ENCODE measurements at regions not wholly inside any gene's neighbourhood (a gene's known extent, or its start where the extent isn't known, plus 50 kb on each side); places are given as distances from the start of the nearest gene placed in this dataset.
"Not testable (repeated sequence)": the region's sequence is repeated elsewhere in the genome, so short reads cannot be mapped to it uniquely, and the experiment has no call there.

GRCh38 chr4:170804930-170805329 lies 715.2 kb upstream of the AADAT start:
- no peak overlapping the region for H3K27ac ChIP-seq (ENCODE audit: low read depth, low read length)
- TF ChIP-seq CTCF (IDR thresholded peaks at IDR 0.05; ENCODE audit: low read depth, low read length) = no peak
- peaks cover 8% of the 10 kb centered on the region for H3K9me3 ChIP-seq (ENCODE audit: control insufficient read depth, insufficient read depth, low read length)
- no peak overlapping the region for H3K4me3 ChIP-seq (ENCODE audit: low read depth, low read length)
- ChIA-PET CTCF (no interaction called here), POLR2A (no interaction called here)
- H3K27me3 ChIP-seq (ENCODE audit: control insufficient read depth, insufficient read depth, low read length) = no peaks in the 10 kb centered on the region
- no peak for DNase-seq (ENCODE audit: low read depth, low spot score)

- H3K9me3 ChIP-seq (ENCODE audit: control insufficient read depth, insufficient read depth, low read length) = peaks cover 8% of the 10 kb centered on the region
- DNase-seq (ENCODE audit: low read depth, low spot score) = no peak
- H3K27me3 ChIP-seq (ENCODE audit: control insufficient read depth, insufficient read depth, low read length) = no peaks in the 10 kb centered on the region
- ChIA-PET POLR2A (no interaction called here), CTCF (no interaction called here)
- no peak for TF ChIP-seq CTCF (IDR thresholded peaks at IDR 0.05; ENCODE audit: low read depth, low read length)
- no peak overlapping the region for H3K27ac ChIP-seq (ENCODE audit: low read depth, low read length)
- H3K4me3 ChIP-seq (ENCODE audit: low read depth, low read length) = no peak overlapping the region
Measured at GRCh38 chr4:170803492-170803891, 713.7 kb upstream of the AADAT start.

- Histone ChIP-seq H3K4me3 (ENCODE audit: low read depth, low read length) (no peak overlapping the region), H3K27ac (ENCODE audit: low read depth, low read length) (no peak overlapping the region), H3K9me3 (ENCODE audit: control insufficient read depth, insufficient read depth, low read length) (peaks cover 11% of the 10 kb centered on the region), H3K27me3 (ENCODE audit: control insufficient read depth, insufficient read depth, low read length) (no peaks in the 10 kb centered on the region)
- TF ChIP-seq CTCF (IDR thresholded peaks at IDR 0.05; ENCODE audit: low read depth, low read length) = no peak
- DNase-seq (ENCODE audit: low read depth, low spot score) = no peak
- ChIA-PET CTCF (no interaction called here), POLR2A (no interaction called here)
Measured at GRCh38 chr4:170801771-170802170, 712.0 kb upstream of the AADAT start.

- H3K9me3 ChIP-seq (ENCODE audit: control insufficient read depth, insufficient read depth, low read length) = peaks cover 7% of the 10 kb centered on the region; the same call in 1 of the 2 replicates
- DNase-seq (ENCODE audit: low read depth, low spot score) = no peak
- no peaks in the 10 kb centered on the region for H3K27me3 ChIP-seq (ENCODE audit: control insufficient read depth, insufficient read depth, low read length)
- H3K4me3 ChIP-seq (ENCODE audit: low read depth, low read length) = no peak overlapping the region
- H3K27ac ChIP-seq (ENCODE audit: low read depth, low read length) = no peak overlapping the region
- CTCF ChIA-PET = no interaction called here
- no peak for TF ChIP-seq CTCF (IDR thresholded peaks at IDR 0.05; ENCODE audit: low read depth, low read length)
- POLR2A ChIA-PET = no interaction called here
Measured at GRCh38 chr4:170794525-170794924, 704.8 kb upstream of the AADAT start.

- DNase-seq (ENCODE audit: low read depth, low spot score); H3K27ac ChIP-seq (ENCODE audit: low read depth, low read length); H3K9me3 ChIP-seq (ENCODE audit: control insufficient read depth, insufficient read depth, low read length); H3K4me3 ChIP-seq (ENCODE audit: low read depth, low read length); POLR2A ChIA-PET; H3K27me3 ChIP-seq (ENCODE audit: control insufficient read depth, insufficient read depth, low read length); CTCF ChIA-PET: not testable (repeated sequence)
Measured at GRCh38 chr4:170788540-170789051, 698.8 kb upstream of the AADAT start.

- TF ChIP-seq CTCF (IDR thresholded peaks at IDR 0.05; ENCODE audit: low read depth, low read length) = no peak
- POLR2A ChIA-PET = no interaction called here
- no peak for DNase-seq (ENCODE audit: low read depth, low spot score)
- Histone ChIP-seq H3K9me3 (ENCODE audit: control insufficient read depth, insufficient read depth, low read length) (peaks cover 18% of the 10 kb centered on the region), H3K4me3 (ENCODE audit: low read depth, low read length) (no peak overlapping the region), H3K27ac (ENCODE audit: low read depth, low read length) (no peak overlapping the region), H3K27me3 (ENCODE audit: control insufficient read depth, insufficient read depth, low read length) (no peaks in the 10 kb centered on the region)
- CTCF ChIA-PET = no interaction called here
Measured at GRCh38 chr4:170777663-170778062, 687.9 kb upstream of the AADAT start.
